ENCODE measurements at regions not wholly inside any gene's neighbourhood (a gene's known extent, or its start where the extent isn't known, plus 50 kb on each side); places are given as distances from the start of the nearest gene placed in this dataset.

DNA sequence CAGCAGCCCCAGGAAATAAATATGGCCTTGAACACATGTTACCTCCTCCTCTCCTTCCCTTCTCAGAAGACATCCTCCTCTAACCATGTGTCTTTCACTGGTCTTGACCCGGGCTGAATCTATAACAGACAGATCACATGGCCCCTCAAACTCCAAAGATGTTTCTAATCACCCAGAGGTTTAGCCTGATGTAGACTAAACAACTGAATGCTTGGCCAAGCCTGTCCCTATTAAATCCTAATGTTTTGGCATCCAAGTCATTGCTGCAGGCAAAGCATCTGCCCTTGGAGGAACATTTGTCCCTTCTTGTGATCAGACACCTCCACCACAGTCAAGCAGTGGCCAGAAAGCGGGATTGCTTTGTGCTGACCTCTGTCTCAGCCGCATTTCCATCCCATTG lies 65.5 kb downstream of the ANKRD60 start:
- TF ChIP-seq, protein P1, sequence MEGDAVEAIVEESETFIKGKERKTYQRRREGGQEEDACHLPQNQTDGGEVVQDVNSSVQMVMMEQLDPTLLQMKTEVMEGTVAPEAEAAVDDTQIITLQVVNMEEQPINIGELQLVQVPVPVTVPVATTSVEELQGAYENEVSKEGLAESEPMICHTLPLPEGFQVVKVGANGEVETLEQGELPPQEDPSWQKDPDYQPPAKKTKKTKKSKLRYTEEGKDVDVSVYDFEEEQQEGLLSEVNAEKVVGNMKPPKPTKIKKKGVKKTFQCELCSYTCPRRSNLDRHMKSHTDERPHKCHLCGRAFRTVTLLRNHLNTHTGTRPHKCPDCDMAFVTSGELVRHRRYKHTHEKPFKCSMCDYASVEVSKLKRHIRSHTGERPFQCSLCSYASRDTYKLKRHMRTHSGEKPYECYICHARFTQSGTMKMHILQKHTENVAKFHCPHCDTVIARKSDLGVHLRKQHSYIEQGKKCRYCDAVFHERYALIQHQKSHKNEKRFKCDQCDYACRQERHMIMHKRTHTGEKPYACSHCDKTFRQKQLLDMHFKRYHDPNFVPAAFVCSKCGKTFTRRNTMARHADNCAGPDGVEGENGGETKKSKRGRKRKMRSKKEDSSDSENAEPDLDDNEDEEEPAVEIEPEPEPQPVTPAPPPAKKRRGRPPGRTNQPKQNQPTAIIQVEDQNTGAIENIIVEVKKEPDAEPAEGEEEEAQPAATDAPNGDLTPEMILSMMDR (conservative IDR thresholded peaks at IDR 0.05; ENCODE audit: low read depth) = no peak
- DNase-seq (ENCODE audit: low spot score) = no peak
- POLR2A ChIA-PET (ENCODE audit: low non-redundant PET) = no interaction called here
- H3K27ac ChIP-seq = no peak overlapping the region
- CTCF ChIA-PET = interaction anchor here (0.7 kb wide), 1 partner anchor 33 kb away, joined by 6 read pairs; no protein-coding TSS in a partner anchor

DNA sequence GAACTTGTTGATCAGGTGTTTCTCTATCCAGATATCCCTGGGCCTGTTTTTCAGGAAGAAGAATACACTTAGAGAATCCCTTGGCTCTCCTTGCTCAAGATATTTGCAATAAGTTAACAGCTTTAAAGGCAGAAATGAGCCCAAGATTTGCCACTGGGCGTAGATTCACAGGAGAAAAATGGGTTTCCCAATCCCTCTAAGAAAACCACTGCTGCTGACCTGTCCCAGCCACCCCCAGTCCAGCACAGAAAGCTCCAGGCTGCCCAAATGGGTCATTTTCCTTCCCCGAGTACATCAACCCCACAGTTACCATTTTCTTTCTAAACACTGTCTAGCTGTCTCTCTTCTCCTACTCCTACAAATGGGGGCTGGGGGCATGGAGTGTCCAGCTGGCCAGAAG lies 67.3 kb downstream of the ANKRD60 start:
- no peak overlapping the region for H3K27ac ChIP-seq
- ChIA-PET CTCF (interaction anchor here (0.6 to 1.2 kb wide), 4 partner anchors 15 to 539 kb away, joined by 3 to 5 read pairs (median 4); no protein-coding TSS in a partner anchor), POLR2A (ENCODE audit: low non-redundant PET) (no interaction called here)
- TF ChIP-seq, protein P1 (conservative IDR thresholded peaks at IDR 0.05; ENCODE audit: low read depth) = no peak
- DNase-seq (ENCODE audit: low spot score) = no peak

DNA sequence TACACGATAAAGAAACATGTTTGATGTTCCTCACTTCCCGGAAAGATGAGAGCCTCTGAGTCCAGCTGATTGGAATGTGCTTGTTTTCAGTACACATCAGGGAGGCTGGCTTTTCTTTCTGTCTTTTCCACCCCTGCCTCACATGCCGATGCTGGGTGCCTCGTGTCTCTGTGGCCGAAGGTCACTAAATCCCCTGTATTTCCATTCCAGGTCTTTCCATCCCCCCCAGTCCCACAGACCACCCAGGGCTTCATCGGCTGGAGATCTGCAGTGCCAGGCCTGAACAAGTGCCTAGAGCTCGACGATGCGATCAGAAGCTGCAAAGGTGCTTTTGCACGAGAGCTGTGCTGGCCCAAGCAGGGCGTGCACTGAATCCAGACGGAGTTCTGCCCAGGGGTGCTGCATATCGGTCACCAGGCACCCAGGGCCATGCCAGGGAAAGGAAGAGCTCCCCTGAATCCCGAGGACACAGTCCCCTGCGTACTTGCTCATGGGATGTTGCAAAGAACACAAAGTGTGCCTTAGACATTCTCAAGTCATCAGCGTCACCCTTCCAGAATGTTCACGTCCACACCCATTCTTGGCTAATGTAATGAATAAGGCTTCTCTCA lies 67.9 kb downstream of the ANKRD60 start:
- ChIA-PET CTCF (interaction anchor here (0.5 to 1.2 kb wide), 4 partner anchors 15 to 539 kb away, joined by 3 to 5 read pairs (median 4); no protein-coding TSS in a partner anchor), POLR2A (ENCODE audit: low non-redundant PET) (interaction anchor here (0.6 kb wide), 1 partner anchor 101 kb away, joined by 3 read pairs; no protein-coding TSS in a partner anchor)
- H3K27ac ChIP-seq = no peak overlapping the region
- no peak for DNase-seq (ENCODE audit: low spot score)
- TF ChIP-seq, protein P1 (conservative IDR thresholded peaks at IDR 0.05; ENCODE audit: low read depth) = no peak

DNA sequence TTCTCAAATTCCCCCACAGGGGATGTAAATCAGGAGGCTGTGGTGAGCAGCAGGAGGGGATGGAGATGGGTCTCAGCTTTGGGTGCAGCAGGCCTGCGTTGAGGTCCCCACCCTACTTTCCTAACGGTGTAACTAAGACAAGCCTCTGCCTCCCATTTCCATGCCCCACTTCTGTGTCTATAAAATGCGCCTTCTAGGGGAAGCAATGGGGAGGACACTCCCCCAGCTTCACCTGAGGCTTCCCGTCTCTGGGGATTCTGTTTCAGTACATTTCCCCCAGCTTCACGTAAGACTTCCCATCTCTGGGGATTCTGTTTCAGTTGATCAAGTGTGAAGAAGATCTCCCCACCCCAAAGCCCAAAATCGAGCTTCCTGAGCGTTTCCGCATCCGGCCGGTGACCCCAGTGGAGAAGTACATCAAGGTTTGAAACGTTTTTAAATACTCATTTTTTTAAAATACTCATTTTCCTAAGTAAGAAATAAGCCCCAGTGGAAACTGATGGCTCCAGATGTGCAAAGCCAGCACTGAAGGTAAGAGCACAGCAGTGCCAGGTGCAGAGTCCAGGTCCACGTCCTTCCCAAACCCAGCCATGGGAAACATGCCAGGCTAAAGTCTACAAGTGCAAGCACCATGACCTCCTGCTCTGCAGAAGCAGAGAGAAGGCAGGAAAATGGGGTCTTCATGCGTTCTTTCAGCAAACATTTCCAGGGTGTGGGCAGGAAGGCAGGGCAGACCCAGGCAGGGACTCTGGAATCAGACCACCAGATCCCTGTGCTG lies 73.1 kb downstream of the ANKRD60 start:
- POLR2A ChIA-PET (ENCODE audit: low non-redundant PET) = no interaction called here
- H3K27ac ChIP-seq = no peak overlapping the region
- CTCF ChIA-PET = interaction anchor here (0.6 kb wide), 1 partner anchor 125 kb away, joined by 3 read pairs; no protein-coding TSS in a partner anchor
- no peak for DNase-seq (ENCODE audit: low spot score)
- TF ChIP-seq, protein P1 (conservative IDR thresholded peaks at IDR 0.05; ENCODE audit: low read depth) = no peak

DNA sequence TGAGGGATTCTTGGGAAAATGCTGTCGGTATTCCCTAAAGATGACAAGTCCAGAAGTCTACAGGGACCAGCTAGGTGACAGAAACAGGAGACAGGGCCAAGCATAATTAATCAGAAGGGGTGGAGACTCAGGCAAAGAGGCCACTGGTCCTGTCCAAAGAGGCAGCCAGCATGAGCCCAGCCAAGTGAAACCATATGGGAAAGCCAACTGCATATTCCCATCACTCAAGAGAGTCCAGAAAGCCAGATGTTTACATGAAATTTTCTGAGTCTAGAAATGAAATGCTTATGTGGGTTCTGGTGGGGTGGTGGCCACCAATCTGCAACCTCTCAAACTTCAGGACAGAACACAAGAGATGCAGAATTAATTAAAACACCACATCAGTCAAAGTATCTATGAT lies 74.3 kb downstream of the ANKRD60 start:
- TF ChIP-seq, protein P1 (conservative IDR thresholded peaks at IDR 0.05; ENCODE audit: low read depth) = no peak
- CTCF ChIA-PET = interaction anchor here (0.9 kb wide), 2 partner anchors 21 to 558 kb away, joined by 4 to 5 read pairs; no protein-coding TSS in a partner anchor
- no peak for DNase-seq (ENCODE audit: low spot score)
- no peak overlapping the region for H3K27ac ChIP-seq
- POLR2A ChIA-PET (ENCODE audit: low non-redundant PET) = no interaction called here

DNA sequence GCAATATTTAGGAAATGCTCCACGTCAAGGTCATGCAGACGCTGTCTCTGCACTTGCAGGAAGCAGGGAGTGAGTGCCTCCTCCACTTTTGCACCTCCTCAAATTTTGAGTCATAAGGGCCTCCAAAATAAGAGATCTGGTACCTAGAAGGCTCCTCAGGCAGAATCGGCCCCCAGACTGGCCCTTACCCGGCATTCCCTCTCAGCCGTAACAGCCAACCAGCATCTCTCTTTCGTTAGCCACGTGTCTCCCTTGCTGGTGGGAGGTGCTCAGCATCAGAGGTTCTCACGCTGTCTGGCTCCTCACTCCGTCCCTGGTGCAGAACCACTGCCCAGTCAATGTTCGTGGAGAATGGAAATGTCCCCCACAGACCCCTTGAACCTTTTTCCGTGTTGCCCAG lies 75.3 kb downstream of the ANKRD60 start:
- no peak for DNase-seq (ENCODE audit: low spot score)
- POLR2A ChIA-PET (ENCODE audit: low non-redundant PET) = no interaction called here
- H3K27ac ChIP-seq = no peak overlapping the region
- TF ChIP-seq, protein P1 (conservative IDR thresholded peaks at IDR 0.05; ENCODE audit: low read depth) = no peak
- CTCF ChIA-PET = no interaction called here

All from RWPE1 (cell line).